ENCODE measurements at regions not wholly inside any gene's neighbourhood (a gene's known extent, or its start where the extent isn't known, plus 50 kb on each side); places are given as distances from the start of the nearest gene placed in this dataset.

- H3K56ac ChIP-seq (ENCODE audit: extremely low read depth, insufficient read depth, low read length): no peak overlapping the region
- in situ Hi-C loops (cut with MboI; ENCODE audit: low sequenced_read_pairs) (no loop called here), dilution Hi-C loops (cut with HindIII; ENCODE audit: low sequenced_read_pairs, unreplicated experiment) (no loop called here), intact Hi-C loops (cut with micrococcal nuclease) (no loop called here)
- ATAC-seq (ENCODE audit: low read depth) (no peak), DNase-seq (no peak)
- H4K20me1 ChIP-seq (ENCODE audit: insufficient read depth, low read length): no peaks in the 10 kb centered on the region
- no peak overlapping the region for H4K8ac ChIP-seq (ENCODE audit: low read depth in 2 of 2, low read length in 2 of 2)
- H3K4ac ChIP-seq (ENCODE audit: low read depth, low read length): no peak overlapping the region
- H2AFZ ChIP-seq (replicated peaks; ENCODE audit: low read length, poor library complexity): no peak overlapping the region
- H3K9ac ChIP-seq (ENCODE audit: low read depth, low read length): no peak overlapping the region
- TF ChIP-seq CTCF (conservative IDR thresholded peaks at IDR 0.05; ENCODE audit: low read depth, low read length) (no peak), POLR2A (IDR thresholded peaks at IDR 0.05; ENCODE audit: low read depth, low read length) (no peak), CEBPB (IDR thresholded peaks at IDR 0.05; ENCODE audit: low read depth, low read length) (no peak), NFE2L2 (IDR thresholded peaks at IDR 0.05; ENCODE audit: low read depth, low read length) (no peak), ELK1 (IDR thresholded peaks at IDR 0.05; ENCODE audit: borderline replicate concordance, low read depth, low read length) (no peak), MAFK (IDR thresholded peaks at IDR 0.05; ENCODE audit: low read depth, low read length) (no peak), RFX5 (IDR thresholded peaks at IDR 0.05; ENCODE audit: low read depth, low read length) (no peak), CHD1 (IDR thresholded peaks at IDR 0.05; ENCODE audit: low read depth, low read length) (no peak), RAD21 (IDR thresholded peaks at IDR 0.05; ENCODE audit: low read length) (no peak), MAZ (IDR thresholded peaks at IDR 0.05; ENCODE audit: borderline replicate concordance, low read depth, low read length) (no peak), SMC3 (IDR thresholded peaks at IDR 0.05; ENCODE audit: low read depth, low read length) (no peak), RCOR1 (IDR thresholded peaks at IDR 0.05; ENCODE audit: insufficient replicate concordance, low read length) (no peak), FOS (IDR thresholded peaks at IDR 0.05; ENCODE audit: low read depth, low read length) (no peak), MXI1 (IDR thresholded peaks at IDR 0.05; ENCODE audit: borderline replicate concordance, low read depth, low read length) (no peak), USF2 (IDR thresholded peaks at IDR 0.05; ENCODE audit: low read depth, low read length) (no peak), BHLHE40 (IDR thresholded peaks at IDR 0.05; ENCODE audit: low read depth, low read length) (no peak)
- no peaks in the 10 kb centered on the region for H3K79me1 ChIP-seq (ENCODE audit: low read depth in 1 of 2, low read length in 2 of 2)
- peaks cover 5% of the 10 kb centered on the region for H3K27me3 ChIP-seq (ENCODE audit: control insufficient read depth, insufficient read depth, low read length)
- H2AK9ac ChIP-seq (replicated peaks; ENCODE audit: low read depth, low read length, poor library complexity): no peak overlapping the region
- no CpG with 5 or more reads among the region's 3 CpGs for WGBS, 2 experiments (ENCODE audit: extremely low coverage in 2 of 2, insufficient read length in 1 of 2)
- H3K9me3 ChIP-seq (ENCODE audit: control insufficient read depth, insufficient read depth, low read length): peaks cover 14% of the 10 kb centered on the region
- H3K23ac ChIP-seq (ENCODE audit: low read depth, low read length): no peak overlapping the region
- H3K4me1 ChIP-seq (ENCODE audit: control insufficient read depth, insufficient read depth, low read length): no peaks in the 10 kb centered on the region
- no peak overlapping the region for H4K91ac ChIP-seq (ENCODE audit: insufficient read depth, low read depth, low read length)
- no peaks in the 10 kb centered on the region for H3K9me1 ChIP-seq (ENCODE audit: insufficient read depth, low read length)
- BruUV-seq (replicated peaks): no TSS peak
- H3K36me3 ChIP-seq (ENCODE audit: control insufficient read depth, insufficient read depth, low read length): no peaks in the 10 kb centered on the region
- no peak overlapping the region for H2BK15ac ChIP-seq (ENCODE audit: low read depth, low read length)
- POLR2A ChIA-PET (ENCODE audit: unreplicated experiment): no interaction called here
- no peak overlapping the region for H3K4me3 ChIP-seq (ENCODE audit: insufficient read depth, low read depth, low read length)
- no peak overlapping the region for H3K18ac ChIP-seq (ENCODE audit: low read depth, low read length)
- no peak overlapping the region for H2BK5ac ChIP-seq (ENCODE audit: low read depth, low read length, poor library complexity, severe bottlenecking)
- no peak overlapping the region for H3K4me2 ChIP-seq (ENCODE audit: low read depth, low read length)
- no peak overlapping the region for H2AK5ac ChIP-seq (ENCODE audit: low read depth, low read length)
- H3K27ac ChIP-seq (ENCODE audit: insufficient read depth, low read length): no peak overlapping the region
- H2BK120ac ChIP-seq (ENCODE audit: low read depth, low read length): no peak overlapping the region
- no peak overlapping the region for H4K5ac ChIP-seq (ENCODE audit: low read depth, low read length)
- CTCF ChIA-PET: no interaction called here
- H3K14ac ChIP-seq (replicated peaks; ENCODE audit: low read depth, low read length): no peak overlapping the region
- H2BK20ac ChIP-seq (ENCODE audit: low read depth, low read length): no peak overlapping the region
Observed at GRCh38 chr11:72512956-72513355, 78.6 kb upstream of the CLPB start.

Measured in IMR-90 (cell line).